ENCODE measurements at regions not wholly inside any gene's neighbourhood (a gene's known extent, or its start where the extent isn't known, plus 50 kb on each side); places are given as distances from the start of the nearest gene placed in this dataset.

GRCh38 chr12:126792411-126792810 lies 1474.6 kb upstream of the TMEM132C start:
- peaks cover 6% of the 10 kb centered on the region for H3K9me3 Mint-ChIP-seq (ENCODE audit: unreplicated experiment)
- H3K4me1 Mint-ChIP-seq (ENCODE audit: insufficient read depth, unreplicated experiment) = no peaks in the 10 kb centered on the region
- ChIA-PET CTCF (interaction anchor here (1.3 kb wide), 1 partner anchor 721 kb away, joined by 3 read pairs; no protein-coding TSS in a partner anchor), POLR2A (no interaction called here)
- DNase-seq (ENCODE audit: unreplicated experiment) = no peak
- no peak overlapping the region for H3K27ac Mint-ChIP-seq (ENCODE audit: low read depth, unreplicated experiment)
- H3K36me3 Mint-ChIP-seq (ENCODE audit: insufficient read depth, unreplicated experiment) = no peaks in the 10 kb centered on the region
- intact Hi-C loops (cut with micrococcal nuclease) = no loop called here
- H3K27me3 Mint-ChIP-seq (ENCODE audit: insufficient read depth, unreplicated experiment) = no peaks in the 10 kb centered on the region
- no peak for TF ChIP-seq CTCF (IDR thresholded peaks at IDR 0.05; ENCODE audit: unreplicated experiment)
- no TSS peak for BruUV-seq (replicated peaks)
- no peak overlapping the region for H3K4me3 Mint-ChIP-seq (ENCODE audit: unreplicated experiment)

- no peaks in the 10 kb centered on the region for H3K36me3 Mint-ChIP-seq (ENCODE audit: insufficient read depth, unreplicated experiment)
- no peaks in the 10 kb centered on the region for H3K4me1 Mint-ChIP-seq (ENCODE audit: insufficient read depth, unreplicated experiment)
- H3K9me3 Mint-ChIP-seq (ENCODE audit: unreplicated experiment) = peaks cover 6% of the 10 kb centered on the region
- no peak overlapping the region for H3K27ac Mint-ChIP-seq (ENCODE audit: low read depth, unreplicated experiment)
- no peak for DNase-seq (ENCODE audit: unreplicated experiment)
- H3K27me3 Mint-ChIP-seq (ENCODE audit: insufficient read depth, unreplicated experiment) = no peaks in the 10 kb centered on the region
- ChIA-PET CTCF (interaction anchor here (0.6 to 1.3 kb wide), 2 partner anchors 13 to 1464 kb away, joined by 3 read pairs; no protein-coding TSS in a partner anchor), POLR2A (no interaction called here)
- intact Hi-C loops (cut with micrococcal nuclease) = no loop called here
- no TSS peak for BruUV-seq (replicated peaks)
- TF ChIP-seq CTCF (IDR thresholded peaks at IDR 0.05; ENCODE audit: unreplicated experiment) = no peak
- H3K4me3 Mint-ChIP-seq (ENCODE audit: unreplicated experiment) = no peak overlapping the region
These were observed 1469.4 kb upstream of the TMEM132C start for GRCh38 chr12:126797525-126797924.

GRCh38 chr12:126798449-126798848 lies 1468.5 kb upstream of the TMEM132C start:
- DNase-seq (ENCODE audit: unreplicated experiment) = no peak
- no peak for TF ChIP-seq CTCF (IDR thresholded peaks at IDR 0.05; ENCODE audit: unreplicated experiment)
- ChIA-PET POLR2A (no interaction called here), CTCF (no interaction called here)
- intact Hi-C loops (cut with micrococcal nuclease) = no loop called here
- Mint-ChIP-seq H3K4me1 (ENCODE audit: insufficient read depth, unreplicated experiment) (no peaks in the 10 kb centered on the region), H3K27me3 (ENCODE audit: insufficient read depth, unreplicated experiment) (no peaks in the 10 kb centered on the region), H3K4me3 (ENCODE audit: unreplicated experiment) (no peak overlapping the region), H3K9me3 (ENCODE audit: unreplicated experiment) (peaks cover under 1% of the 10 kb centered on the region), H3K27ac (ENCODE audit: low read depth, unreplicated experiment) (no peak overlapping the region), H3K36me3 (ENCODE audit: insufficient read depth, unreplicated experiment) (no peaks in the 10 kb centered on the region)
- no TSS peak for BruUV-seq (replicated peaks)

GRCh38 chr12:126807312-126807865 lies 1459.6 kb upstream of the TMEM132C start:
- no TSS peak for BruUV-seq (replicated peaks)
- CTCF ChIA-PET = interaction anchor here (0.7 to 1.2 kb wide), 2 partner anchors 67 to 855 kb away, joined by 3 to 8 read pairs; no protein-coding TSS in a partner anchor
- no peaks in the 10 kb centered on the region for H3K36me3 Mint-ChIP-seq (ENCODE audit: insufficient read depth, unreplicated experiment)
- peaks cover 13% of the 10 kb centered on the region for H3K27me3 Mint-ChIP-seq (ENCODE audit: insufficient read depth, unreplicated experiment)
- no peak overlapping the region for H3K27ac Mint-ChIP-seq (ENCODE audit: low read depth, unreplicated experiment)
- no peak for TF ChIP-seq CTCF (IDR thresholded peaks at IDR 0.05; ENCODE audit: unreplicated experiment)
- intact Hi-C loops (cut with micrococcal nuclease) = no loop called here
- H3K4me3 Mint-ChIP-seq (ENCODE audit: unreplicated experiment) = no peak overlapping the region
- peaks cover 11% of the 10 kb centered on the region for H3K9me3 Mint-ChIP-seq (ENCODE audit: unreplicated experiment)
- no peak for DNase-seq (ENCODE audit: unreplicated experiment)
- no peaks in the 10 kb centered on the region for H3K4me1 Mint-ChIP-seq (ENCODE audit: insufficient read depth, unreplicated experiment)
- POLR2A ChIA-PET = no interaction called here
